Peyer's patch (tissue), 4 donors: ENCODE measurements at regions not wholly inside any gene's neighbourhood (a gene's known extent, or its start where the extent isn't known, plus 50 kb on each side); places are given as distances from the start of the nearest gene placed in this dataset.
A peak's percentile ranks its signal among the peaks of the same experiment; 100 is the strongest.

Experiments
- DNase-seq, 3 donors: peaks; one replicate each; pipeline ENCODE4 v3.0.0-alpha.2; 2017 to 2019
- H3K27ac ChIP-seq, 4 donors: fragments of 200-600 bp; sonication (generic); one replicate each; pipeline ENCODE4 v1.5.1; 2016 to 2019
- H3K27me3 ChIP-seq, 2 donors: fragments of 200-600 bp; sonication (generic); one replicate each; pipeline ENCODE4 v1.5.1; 2019
- H3K36me3 ChIP-seq, 3 donors: fragments of 200-600 bp; sonication (generic); one replicate each; pipeline ENCODE4 v1.5.1; 2016 to 2019
- H3K4me1 ChIP-seq, 4 donors: fragments of 200-600 bp; sonication (generic); one replicate each; pipeline ENCODE4 v1.5.1; 2016 to 2019
- H3K4me3 ChIP-seq, 4 donors: fragments of 200-600 bp; sonication (generic); 1 replicate in 3 of 4; 2 replicates in 1 of 4; pipeline ENCODE4 v1.5.1; 2016 to 2019; ENCODE audit warnings: mild to moderate bottlenecking in 1 of 4
- H3K9me3 ChIP-seq, 4 donors: fragments of 200-600 bp; sonication (generic); one replicate each; pipeline ENCODE4 v1.5.1; 2016 to 2019; ENCODE audit warnings: mild to moderate bottlenecking in 1 of 4
- CTCF ChIP-seq, 6 experiments: fragments of 450-650 bp in 4 of 6; fragments of 200-600 bp in 2 of 6; sonication (generic) in 1 of 6; IDR thresholded peaks; one replicate each; pipeline ENCODE4 v1.5.1; 2017 to 2019; ENCODE audit warnings: antibody characterized with exemption in 6 of 6, mild to moderate bottlenecking in 3 of 6, moderate library complexity in 1 of 6
- POLR2A ChIP-seq, 2 donors: fragments of 450-650 bp; IDR thresholded peaks; one replicate each; pipeline ENCODE4 v1.5.1; 2017; ENCODE audit warnings: antibody characterized with exemption in 2 of 2, mild to moderate bottlenecking in 2 of 2, moderate library complexity in 2 of 2

GRCh38 chrX:46257451-46257879, 287.8 kb downstream of the ZNF674 start:
- no peak overlapping the region for H3K27ac ChIP-seq
- TF ChIP-seq POLR2A (IDR thresholded peaks at IDR 0.05) (no peak), CTCF (IDR thresholded peaks at IDR 0.05) (no peak)
- H3K4me3 ChIP-seq = no peak overlapping the region
- no peaks in the 10 kb centered on the region for H3K4me1 ChIP-seq
- no peaks in the 10 kb centered on the region for H3K27me3 ChIP-seq
- no peak for DNase-seq
- no peaks in the 10 kb centered on the region for H3K9me3 ChIP-seq
- no peaks in the 10 kb centered on the region for H3K36me3 ChIP-seq

GRCh38 chrX:46256875-46257274, 288.3 kb downstream of the ZNF674 start:
- H3K9me3 ChIP-seq = no peaks in the 10 kb centered on the region
- no peaks in the 10 kb centered on the region for H3K4me1 ChIP-seq
- H3K27ac ChIP-seq = no peak overlapping the region
- no peaks in the 10 kb centered on the region for H3K36me3 ChIP-seq
- DNase-seq = no peak
- H3K4me3 ChIP-seq = no peak overlapping the region
- H3K27me3 ChIP-seq = no peaks in the 10 kb centered on the region
- no peak for TF ChIP-seq POLR2A (IDR thresholded peaks at IDR 0.05)
- no peak for TF ChIP-seq CTCF (IDR thresholded peaks at IDR 0.05)

GRCh38 chrX:46255046-46255445, 290.2 kb downstream of the ZNF674 start:
- Histone ChIP-seq H3K9me3 (no peaks in the 10 kb centered on the region), H3K27me3 (no peaks in the 10 kb centered on the region), H3K4me3 (no peak overlapping the region), H3K4me1 (no peaks in the 10 kb centered on the region), H3K36me3 (no peaks in the 10 kb centered on the region), H3K27ac (no peak overlapping the region)
- DNase-seq = no peak
- TF ChIP-seq POLR2A (IDR thresholded peaks at IDR 0.05) = no peak
- TF ChIP-seq CTCF (IDR thresholded peaks at IDR 0.05) = no peak

- DNase-seq = no peak
- no peaks in the 10 kb centered on the region for H3K27me3 ChIP-seq
- no peak overlapping the region for H3K4me3 ChIP-seq
- no peak for TF ChIP-seq POLR2A (IDR thresholded peaks at IDR 0.05)
- no peak for TF ChIP-seq CTCF (IDR thresholded peaks at IDR 0.05)
- no peaks in the 10 kb centered on the region for H3K9me3 ChIP-seq
- H3K27ac ChIP-seq = no peak overlapping the region
- H3K4me1 ChIP-seq = no peaks in the 10 kb centered on the region
- H3K36me3 ChIP-seq = no peaks in the 10 kb centered on the region
Observed at GRCh38 chrX:46254641-46255040, 290.6 kb downstream of the ZNF674 start.

GRCh38 chrX:46251755-46252154, 293.5 kb downstream of the ZNF674 start:
- no peak overlapping the region for H3K4me3 ChIP-seq
- DNase-seq = peak in 1 of 3 donors; percentile 62
- H3K27ac ChIP-seq = no peak overlapping the region
- H3K4me1 ChIP-seq = no peaks in the 10 kb centered on the region
- no peaks in the 10 kb centered on the region for H3K36me3 ChIP-seq
- no peak for TF ChIP-seq POLR2A (IDR thresholded peaks at IDR 0.05)
- TF ChIP-seq CTCF (IDR thresholded peaks at IDR 0.05) = no peak
- H3K9me3 ChIP-seq = no peaks in the 10 kb centered on the region
- no peaks in the 10 kb centered on the region for H3K27me3 ChIP-seq

- no peak for DNase-seq
- no peak overlapping the region for H3K27ac ChIP-seq
- TF ChIP-seq CTCF (IDR thresholded peaks at IDR 0.05) = no peak
- no peak for TF ChIP-seq POLR2A (IDR thresholded peaks at IDR 0.05)
- no peaks in the 10 kb centered on the region for H3K27me3 ChIP-seq
- no peaks in the 10 kb centered on the region for H3K9me3 ChIP-seq
- no peaks in the 10 kb centered on the region for H3K36me3 ChIP-seq
- no peak overlapping the region for H3K4me3 ChIP-seq
- no peaks in the 10 kb centered on the region for H3K4me1 ChIP-seq
Observed at GRCh38 chrX:46250151-46250550, 295.1 kb downstream of the ZNF674 start.
